GM13977 (cell line): ENCODE measurements at regions not wholly inside any gene's neighbourhood (a gene's known extent, or its start where the extent isn't known, plus 50 kb on each side); places are given as distances from the start of the nearest gene placed in this dataset.

ENCODE experiments used
- DNase-seq: peaks from one replicate; pipeline ENCODE4 v3.0.0; 2012; ENCODE audit warnings: low spot score
- CTCF ChIP-seq: IDR thresholded peaks from 2 replicates; pipeline ENCODE4 v1.5.1; 2012; ENCODE audit warnings: mild to moderate bottlenecking, control low read depth; ENCODE audit not compliant: insufficient read depth; ENCODE audit errors: extremely low read depth, missing control alignments
- in situ Hi-C: fragments of 300-500 bp; cut with MboI; formaldehyde crosslinking; loops from one replicate; pipeline ENCODE4 v1.12.0; 2022; ENCODE audit warnings: low sequenced_read_pairs, low pct_unique_long_range_greater_than_20kb, mixed read lengths, inconsistent platforms; ENCODE audit not compliant: unreplicated experiment

GRCh38 chr2:14960686-14961324 lies 328.3 kb downstream of the LRATD1 start:
- TF ChIP-seq CTCF, result no peak
- in situ Hi-C loops, result no loop called here
- DNase-seq, result no peak

GRCh38 chr2:14967729-14968128 lies 335.2 kb downstream of the LRATD1 start:
- no peak for DNase-seq
- TF ChIP-seq CTCF, result no peak
- in situ Hi-C loops, result no loop called here

- TF ChIP-seq CTCF, result no peak
- no peak for DNase-seq
- in situ Hi-C loops, result no loop called here
Observed at GRCh38 chr2:14975381-14975780, 342.9 kb downstream of the LRATD1 start.

GRCh38 chr2:14977021-14977420 lies 344.5 kb downstream of the LRATD1 start:
- no peak for TF ChIP-seq CTCF
- in situ Hi-C loops, result no loop called here
- no peak for DNase-seq

- no peak for TF ChIP-seq CTCF
- no peak for DNase-seq
- in situ Hi-C loops, result no loop called here
Observed at GRCh38 chr2:14978845-14979244, 346.3 kb downstream of the LRATD1 start.

GRCh38 chr2:14982790-14983189 lies 350.3 kb downstream of the LRATD1 start:
- no peak for DNase-seq
- no peak for TF ChIP-seq CTCF
- in situ Hi-C loops, result no loop called here
